HEK293 (cell line): ENCODE measurements at regions not wholly inside any gene's neighbourhood (a gene's known extent, or its start where the extent isn't known, plus 50 kb on each side); places are given as distances from the start of the nearest gene placed in this dataset.

ENCODE experiments used
- KLF16 ChIP-seq: fragments of 450-650 bp; formaldehyde crosslinking; IDR thresholded peaks from 2 replicates; pipeline ENCODE4 v1.5.1; 2017; ENCODE audit warnings: missing biosample characterization, missing genetic modification characterization
- TCF7L2 ChIP-seq: IDR thresholded peaks from 2 replicates; pipeline ENCODE4 v1.6.1; 2011; ENCODE audit warnings: low read depth, mild to moderate bottlenecking, inconsistent platforms, low read length, moderate library complexity, borderline replicate concordance
- YY1 ChIP-seq: fragments of 450-650 bp; formaldehyde crosslinking; IDR thresholded peaks from 2 replicates; pipeline ENCODE4 v1.5.1; 2018; ENCODE audit warnings: missing biosample characterization, missing genetic modification characterization
- ZBTB7A ChIP-seq: fragments of 450-650 bp; formaldehyde crosslinking; IDR thresholded peaks from 2 replicates; pipeline ENCODE4 v1.5.1; 2016; ENCODE audit warnings: low read depth, missing biosample characterization, missing genetic modification characterization
- ZNF175 ChIP-seq: fragments of 450-650 bp; formaldehyde crosslinking; IDR thresholded peaks from 2 replicates; pipeline ENCODE4 v1.5.1; 2016; ENCODE audit warnings: missing biosample characterization, missing genetic modification characterization
- ZNF274 ChIP-seq, 2 experiments: fragments of 200-500 bp in 1 of 2; fragments of 450-650 bp in 1 of 2; sonication (Bioruptor generic) in 1 of 2; formaldehyde crosslinking in 1 of 2; IDR thresholded peaks; 2 replicates each; pipeline versions ENCODE4 v1.5.1 to v1.6.1; 2014 to 2016; ENCODE audit warnings: borderline replicate concordance in 1 of 2, inconsistent platforms in 1 of 2, low read length in 1 of 2, missing biosample characterization in 1 of 2, missing genetic modification characterization in 1 of 2
- ZNF768 ChIP-seq: fragments of 450-650 bp; formaldehyde crosslinking; IDR thresholded peaks from 2 replicates; pipeline ENCODE4 v1.5.1; 2018; ENCODE audit warnings: missing biosample characterization, mild to moderate bottlenecking, missing genetic modification characterization
- TF ChIP-seq, protein P1 (sequence below): fragments of 450-650 bp; formaldehyde crosslinking; IDR thresholded peaks from 2 replicates; pipeline ENCODE4 v1.5.1; 2016; ENCODE audit warnings: missing biosample characterization, missing genetic modification characterization
- TF ChIP-seq, protein P2 (sequence below): fragments of 450-650 bp; formaldehyde crosslinking; IDR thresholded peaks from 2 replicates; pipeline ENCODE4 v1.5.1; 2016; ENCODE audit warnings: missing biosample characterization, missing genetic modification characterization
- TF ChIP-seq, protein P3 (sequence below): fragments of 450-650 bp; formaldehyde crosslinking; IDR thresholded peaks from 2 replicates; pipeline ENCODE4 v1.5.1; 2016; ENCODE audit warnings: missing biosample characterization, missing genetic modification characterization
- TF ChIP-seq, protein P4 (sequence below): fragments of 450-650 bp; formaldehyde crosslinking; IDR thresholded peaks from 2 replicates; pipeline ENCODE4 v1.5.1; 2016; ENCODE audit warnings: missing biosample characterization, missing genetic modification characterization

DNA sequence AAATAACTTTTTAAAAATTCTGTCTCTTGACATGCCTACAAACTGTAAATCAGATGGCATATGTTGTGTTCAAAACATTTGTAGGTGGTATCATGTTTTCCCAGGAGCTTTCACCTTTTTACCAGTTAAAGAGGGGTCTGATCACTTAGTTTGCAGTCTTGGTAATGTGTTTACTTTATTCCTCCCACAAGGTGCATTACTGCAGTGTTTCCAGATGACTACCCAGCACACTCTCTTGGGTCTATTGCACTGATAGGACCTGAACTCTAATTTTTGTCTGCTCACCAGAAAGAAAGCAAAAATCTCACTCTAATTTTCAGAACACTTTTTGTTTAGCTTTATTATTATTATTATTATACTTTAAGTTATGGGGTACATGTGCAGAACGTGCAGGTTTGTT, 734.1 kb downstream of the GBE1 start:
- TF ChIP-seq KLF16 (tag by site-specific recombination) (no peak), ZBTB7A (no peak), ZNF274 (IDR thresholded peaks at IDR 0.05; ENCODE audit: low read length) (no peak), ZNF274 (tag by site-specific recombination; IDR thresholded peaks at IDR 0.05; ENCODE audit: borderline replicate concordance) (no peak), ZNF768 (tag by site-specific recombination) (no peak), TCF7L2 (no peak), ZNF175 (tag by site-specific recombination) (no peak), YY1 (tag by site-specific recombination) (no peak)
- TF ChIP-seq, protein P1, sequence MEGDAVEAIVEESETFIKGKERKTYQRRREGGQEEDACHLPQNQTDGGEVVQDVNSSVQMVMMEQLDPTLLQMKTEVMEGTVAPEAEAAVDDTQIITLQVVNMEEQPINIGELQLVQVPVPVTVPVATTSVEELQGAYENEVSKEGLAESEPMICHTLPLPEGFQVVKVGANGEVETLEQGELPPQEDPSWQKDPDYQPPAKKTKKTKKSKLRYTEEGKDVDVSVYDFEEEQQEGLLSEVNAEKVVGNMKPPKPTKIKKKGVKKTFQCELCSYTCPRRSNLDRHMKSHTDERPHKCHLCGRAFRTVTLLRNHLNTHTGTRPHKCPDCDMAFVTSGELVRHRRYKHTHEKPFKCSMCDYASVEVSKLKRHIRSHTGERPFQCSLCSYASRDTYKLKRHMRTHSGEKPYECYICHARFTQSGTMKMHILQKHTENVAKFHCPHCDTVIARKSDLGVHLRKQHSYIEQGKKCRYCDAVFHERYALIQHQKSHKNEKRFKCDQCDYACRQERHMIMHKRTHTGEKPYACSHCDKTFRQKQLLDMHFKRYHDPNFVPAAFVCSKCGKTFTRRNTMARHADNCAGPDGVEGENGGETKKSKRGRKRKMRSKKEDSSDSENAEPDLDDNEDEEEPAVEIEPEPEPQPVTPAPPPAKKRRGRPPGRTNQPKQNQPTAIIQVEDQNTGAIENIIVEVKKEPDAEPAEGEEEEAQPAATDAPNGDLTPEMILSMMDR (tag by site-specific recombination), result no peak
- TF ChIP-seq, protein P2, sequence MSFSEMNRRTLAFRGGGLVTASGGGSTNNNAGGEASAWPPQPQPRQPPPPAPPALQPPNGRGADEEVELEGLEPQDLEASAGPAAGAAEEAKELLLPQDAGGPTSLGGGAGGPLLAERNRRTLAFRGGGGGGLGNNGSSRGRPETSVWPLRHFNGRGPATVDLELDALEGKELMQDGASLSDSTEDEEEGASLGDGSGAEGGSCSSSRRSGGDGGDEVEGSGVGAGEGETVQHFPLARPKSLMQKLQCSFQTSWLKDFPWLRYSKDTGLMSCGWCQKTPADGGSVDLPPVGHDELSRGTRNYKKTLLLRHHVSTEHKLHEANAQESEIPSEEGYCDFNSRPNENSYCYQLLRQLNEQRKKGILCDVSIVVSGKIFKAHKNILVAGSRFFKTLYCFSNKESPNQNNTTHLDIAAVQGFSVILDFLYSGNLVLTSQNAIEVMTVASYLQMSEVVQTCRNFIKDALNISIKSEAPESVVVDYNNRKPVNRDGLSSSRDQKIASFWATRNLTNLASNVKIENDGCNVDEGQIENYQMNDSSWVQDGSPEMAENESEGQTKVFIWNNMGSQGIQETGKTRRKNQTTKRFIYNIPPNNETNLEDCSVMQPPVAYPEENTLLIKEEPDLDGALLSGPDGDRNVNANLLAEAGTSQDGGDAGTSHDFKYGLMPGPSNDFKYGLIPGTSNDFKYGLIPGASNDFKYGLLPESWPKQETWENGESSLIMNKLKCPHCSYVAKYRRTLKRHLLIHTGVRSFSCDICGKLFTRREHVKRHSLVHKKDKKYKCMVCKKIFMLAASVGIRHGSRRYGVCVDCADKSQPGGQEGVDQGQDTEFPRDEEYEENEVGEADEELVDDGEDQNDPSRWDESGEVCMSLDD (tag by site-specific recombination), result no peak
- TF ChIP-seq, protein P3, sequence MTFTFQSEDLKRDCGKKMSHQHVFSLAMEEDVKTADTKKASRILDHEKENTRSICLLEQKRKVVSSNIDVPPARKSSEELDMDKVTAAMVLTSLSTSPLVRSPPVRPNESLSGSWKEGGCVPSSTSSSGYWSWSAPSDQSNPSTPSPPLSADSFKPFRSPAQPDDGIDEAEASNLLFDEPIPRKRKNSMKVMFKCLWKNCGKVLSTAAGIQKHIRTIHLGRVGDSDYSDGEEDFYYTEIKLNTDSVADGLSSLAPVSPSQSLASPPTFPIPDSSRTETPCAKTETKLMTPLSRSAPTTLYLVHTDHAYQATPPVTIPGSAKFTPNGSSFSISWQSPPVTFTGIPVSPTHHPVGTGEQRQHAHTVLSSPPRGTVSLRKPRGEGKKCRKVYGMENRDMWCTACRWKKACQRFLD (tag by site-specific recombination), result no peak
- TF ChIP-seq, protein P4, sequence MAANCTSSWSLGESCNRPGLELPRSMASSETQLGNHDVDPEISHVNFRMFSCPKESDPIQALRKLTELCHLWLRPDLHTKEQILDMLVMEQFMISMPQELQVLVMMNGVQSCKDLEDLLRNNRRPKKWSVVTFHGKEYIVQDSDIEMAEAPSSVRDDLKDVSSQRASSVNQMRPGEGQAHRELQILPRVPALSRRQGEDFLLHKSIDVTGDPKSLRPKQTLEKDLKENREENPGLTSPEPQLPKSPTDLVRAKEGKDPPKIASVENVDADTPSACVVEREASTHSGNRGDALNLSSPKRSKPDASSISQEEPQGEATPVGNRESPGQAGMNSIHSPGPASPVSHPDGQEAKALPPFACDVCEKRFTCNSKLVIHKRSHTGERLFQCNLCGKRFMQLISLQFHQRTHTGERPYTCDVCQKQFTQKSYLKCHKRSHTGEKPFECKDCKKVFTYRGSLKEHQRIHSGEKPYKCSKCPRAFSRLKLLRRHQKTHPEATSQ (tag by site-specific recombination), result no peak
